MM.1S (cell line): ENCODE measurements at regions not wholly inside any gene's neighbourhood (a gene's known extent, or its start where the extent isn't known, plus 50 kb on each side); places are given as distances from the start of the nearest gene placed in this dataset.

ENCODE experiments used
- EZH2 ChIP-seq: fragments of 300-600 bp; sonication (generic); optimal IDR thresholded peaks from 2 replicates; pipeline ENCODE3; 2017; ENCODE audit warnings: low read depth, mild to moderate bottlenecking, antibody characterized with exemption, low read length, mixed read lengths
- EZH2phosphoT487 ChIP-seq: fragments of 300-600 bp; sonication (generic); IDR thresholded peaks from 2 replicates; pipeline ENCODE4 v1.6.1; 2018; ENCODE audit warnings: antibody characterized with exemption, low read length
- TF ChIP-seq, protein P1 (sequence below): fragments of 300-600 bp; sonication (generic); IDR thresholded peaks from 2 replicates; pipeline ENCODE4 v1.5.1; 2016; ENCODE audit warnings: antibody characterized with exemption, low read length, mixed read lengths

DNA sequence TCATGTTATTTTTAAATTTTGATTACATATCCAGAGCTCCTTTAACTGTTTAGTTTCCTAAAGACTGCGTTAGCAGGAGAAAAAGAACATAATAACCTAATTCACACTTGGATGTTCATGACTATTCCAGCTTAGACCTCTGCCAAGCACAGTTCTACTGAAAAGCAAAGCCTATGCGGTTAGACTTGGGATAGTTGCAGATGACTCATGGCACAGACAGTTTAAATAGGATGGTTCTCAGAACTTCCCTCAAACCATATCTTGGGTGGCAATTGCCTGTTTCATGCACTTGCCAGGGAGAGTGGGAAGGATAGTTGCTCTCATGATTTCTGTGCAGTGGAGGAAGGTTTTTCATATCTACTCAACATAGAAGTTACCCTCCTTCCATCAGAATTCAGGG, 149.7 kb upstream of the KLHL29 start:
- TF ChIP-seq, protein P1, sequence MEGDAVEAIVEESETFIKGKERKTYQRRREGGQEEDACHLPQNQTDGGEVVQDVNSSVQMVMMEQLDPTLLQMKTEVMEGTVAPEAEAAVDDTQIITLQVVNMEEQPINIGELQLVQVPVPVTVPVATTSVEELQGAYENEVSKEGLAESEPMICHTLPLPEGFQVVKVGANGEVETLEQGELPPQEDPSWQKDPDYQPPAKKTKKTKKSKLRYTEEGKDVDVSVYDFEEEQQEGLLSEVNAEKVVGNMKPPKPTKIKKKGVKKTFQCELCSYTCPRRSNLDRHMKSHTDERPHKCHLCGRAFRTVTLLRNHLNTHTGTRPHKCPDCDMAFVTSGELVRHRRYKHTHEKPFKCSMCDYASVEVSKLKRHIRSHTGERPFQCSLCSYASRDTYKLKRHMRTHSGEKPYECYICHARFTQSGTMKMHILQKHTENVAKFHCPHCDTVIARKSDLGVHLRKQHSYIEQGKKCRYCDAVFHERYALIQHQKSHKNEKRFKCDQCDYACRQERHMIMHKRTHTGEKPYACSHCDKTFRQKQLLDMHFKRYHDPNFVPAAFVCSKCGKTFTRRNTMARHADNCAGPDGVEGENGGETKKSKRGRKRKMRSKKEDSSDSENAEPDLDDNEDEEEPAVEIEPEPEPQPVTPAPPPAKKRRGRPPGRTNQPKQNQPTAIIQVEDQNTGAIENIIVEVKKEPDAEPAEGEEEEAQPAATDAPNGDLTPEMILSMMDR, result no peak
- TF ChIP-seq EZH2, result no peak
- TF ChIP-seq EZH2phosphoT487, result no peak
